D721Med (cell line): ENCODE measurements at regions not wholly inside any gene's neighbourhood (a gene's known extent, or its start where the extent isn't known, plus 50 kb on each side); places are given as distances from the start of the nearest gene placed in this dataset.

Source experiments
- DNase-seq: peaks from one replicate; pipeline ENCODE4 v3.0.0; 2011; ENCODE audit warnings: low spot score; ENCODE audit not compliant: insufficient read length
- FAIRE-seq: peaks from 2 replicates; lab custom pipeline; 2011; peaks lifted over from hg19 to GRCh38; lab: Jason Lieb, UNC
- CTCF ChIP-seq: IDR thresholded peaks from 2 replicates; pipeline ENCODE4 v1.5.1; 2012; ENCODE audit warnings: mild to moderate bottlenecking, control low read depth; ENCODE audit not compliant: insufficient read depth; ENCODE audit errors: missing control alignments

- TF ChIP-seq CTCF, result no peak
- FAIRE-seq (no peak), DNase-seq (no peak)
Measured at GRCh38 chr20:50389438-50389807, 120.8 kb upstream of the PTPN1 start.

- DNase-seq (no peak), FAIRE-seq (no peak)
- no peak for TF ChIP-seq CTCF
Measured at GRCh38 chr20:50389808-50390684, 120.1 kb upstream of the PTPN1 start.

- DNase-seq, result no peak
- no peak for TF ChIP-seq CTCF
- FAIRE-seq, result no peak
Measured at GRCh38 chr20:50390685-50391443, 119.3 kb upstream of the PTPN1 start.

- no peak for FAIRE-seq
- no peak for DNase-seq
- TF ChIP-seq CTCF, result no peak
Measured at GRCh38 chr20:50391444-50392137, 118.6 kb upstream of the PTPN1 start.

GRCh38 chr20:50392138-50392866 is 117.9 kb upstream of the PTPN1 start:
- DNase-seq, result no peak
- FAIRE-seq, result no peak
- TF ChIP-seq CTCF, result no peak

GRCh38 chr20:50393242-50393641 is 116.9 kb upstream of the PTPN1 start:
- FAIRE-seq, result no peak
- DNase-seq, result no peak
- no peak for TF ChIP-seq CTCF
